ENCODE measurements at regions not wholly inside any gene's neighbourhood (a gene's known extent, or its start where the extent isn't known, plus 50 kb on each side); places are given as distances from the start of the nearest gene placed in this dataset.

DNA sequence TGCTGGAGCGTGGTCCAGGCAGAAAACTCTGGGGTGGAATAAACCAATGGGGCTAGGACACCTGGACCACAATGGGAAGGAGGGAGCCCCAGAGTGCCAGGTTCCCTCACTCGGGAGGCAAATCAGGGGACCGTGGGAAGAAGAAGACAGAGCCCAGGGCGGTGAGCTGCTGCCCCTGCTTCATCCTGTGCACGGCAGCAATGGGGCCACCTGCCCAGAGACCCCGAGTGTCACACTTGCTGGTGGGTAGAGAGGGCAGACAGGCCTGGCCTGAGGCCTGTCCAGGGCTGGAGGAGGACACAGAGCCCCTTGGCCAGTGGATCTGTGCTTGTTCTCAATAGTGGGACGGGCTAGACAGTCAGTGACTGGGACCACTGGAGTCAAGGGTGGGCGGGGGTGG lies 58.2 kb downstream of the DIO3 start:
- H3K9me3 ChIP-seq (replicated peaks; ENCODE audit: control insufficient read depth, insufficient read depth, low read depth, low read length): no peaks in the 10 kb centered on the region
- H3K9ac ChIP-seq (ENCODE audit: insufficient read depth in 1 of 2, low read depth in 2 of 2, low read length in 2 of 2): peak overlapping the region in 1 of 2 experiments; percentile 58; a peak in 1 of 4 replicates
- no peak overlapping the region for H3K4me2 ChIP-seq (ENCODE audit: insufficient read depth, low read length)
- H3K4me1 ChIP-seq (replicated peaks in 1 of 2; ENCODE audit: control insufficient read depth in 2 of 2, insufficient read depth in 2 of 2, low read length in 2 of 2): peaks cover 0 to 31% of the 10 kb centered on the region in 2 experiments; a peak in 2 of 5 replicates
- no peaks in the 10 kb centered on the region for H3K9me1 ChIP-seq (ENCODE audit: control insufficient read depth, insufficient read depth, low read length)
- intact Hi-C loops (cut with micrococcal nuclease) (no loop called here), in situ Hi-C loops (cut with MboI) (no loop called here)
- H3K4me3 ChIP-seq: no peak overlapping the region
- ChIA-PET CTCF (ENCODE audit: low intra/inter-chr PET ratio) (no interaction called here), POLR2A (interaction anchor here (1.1 kb wide), 1 partner anchor 435 kb away, joined by 3 read pairs; no protein-coding TSS in a partner anchor)
- TF ChIP-seq PRMT5 (CRISPR knock-in tag; IDR thresholded peaks at IDR 0.05) (no peak), CBX8 (IDR thresholded peaks at IDR 0.05; ENCODE audit: borderline replicate concordance, extremely low read depth, low read depth, low read length, poor library complexity, severe bottlenecking) (no peak), ZNF124 (CRISPR knock-in tag; IDR thresholded peaks at IDR 0.05) (no peak), TCF7 (IDR thresholded peaks at IDR 0.05; ENCODE audit: borderline replicate concordance) (no peak), PCBP1 (IDR thresholded peaks at IDR 0.05; ENCODE audit: low read depth, low read length, poor library complexity, severe bottlenecking) (no peak), TAF7 (tag; IDR thresholded peaks at IDR 0.05) (no peak), CHD4 (IDR thresholded peaks at IDR 0.05; ENCODE audit: insufficient read depth, insufficient replicate concordance, low read depth, low read length, poor library complexity, severe bottlenecking) (no peak), RFX1 (IDR thresholded peaks at IDR 0.05) (no peak), SIRT6 (IDR thresholded peaks at IDR 0.05; ENCODE audit: low read depth, low read length) (no peak), ZNF408 (CRISPR knock-in tag; IDR thresholded peaks at IDR 0.05; ENCODE audit: low read depth) (no peak), NCOA4 (IDR thresholded peaks at IDR 0.05; ENCODE audit: partially characterized antibody) (no peak)
- TF ChIP-seq, protein P1, sequence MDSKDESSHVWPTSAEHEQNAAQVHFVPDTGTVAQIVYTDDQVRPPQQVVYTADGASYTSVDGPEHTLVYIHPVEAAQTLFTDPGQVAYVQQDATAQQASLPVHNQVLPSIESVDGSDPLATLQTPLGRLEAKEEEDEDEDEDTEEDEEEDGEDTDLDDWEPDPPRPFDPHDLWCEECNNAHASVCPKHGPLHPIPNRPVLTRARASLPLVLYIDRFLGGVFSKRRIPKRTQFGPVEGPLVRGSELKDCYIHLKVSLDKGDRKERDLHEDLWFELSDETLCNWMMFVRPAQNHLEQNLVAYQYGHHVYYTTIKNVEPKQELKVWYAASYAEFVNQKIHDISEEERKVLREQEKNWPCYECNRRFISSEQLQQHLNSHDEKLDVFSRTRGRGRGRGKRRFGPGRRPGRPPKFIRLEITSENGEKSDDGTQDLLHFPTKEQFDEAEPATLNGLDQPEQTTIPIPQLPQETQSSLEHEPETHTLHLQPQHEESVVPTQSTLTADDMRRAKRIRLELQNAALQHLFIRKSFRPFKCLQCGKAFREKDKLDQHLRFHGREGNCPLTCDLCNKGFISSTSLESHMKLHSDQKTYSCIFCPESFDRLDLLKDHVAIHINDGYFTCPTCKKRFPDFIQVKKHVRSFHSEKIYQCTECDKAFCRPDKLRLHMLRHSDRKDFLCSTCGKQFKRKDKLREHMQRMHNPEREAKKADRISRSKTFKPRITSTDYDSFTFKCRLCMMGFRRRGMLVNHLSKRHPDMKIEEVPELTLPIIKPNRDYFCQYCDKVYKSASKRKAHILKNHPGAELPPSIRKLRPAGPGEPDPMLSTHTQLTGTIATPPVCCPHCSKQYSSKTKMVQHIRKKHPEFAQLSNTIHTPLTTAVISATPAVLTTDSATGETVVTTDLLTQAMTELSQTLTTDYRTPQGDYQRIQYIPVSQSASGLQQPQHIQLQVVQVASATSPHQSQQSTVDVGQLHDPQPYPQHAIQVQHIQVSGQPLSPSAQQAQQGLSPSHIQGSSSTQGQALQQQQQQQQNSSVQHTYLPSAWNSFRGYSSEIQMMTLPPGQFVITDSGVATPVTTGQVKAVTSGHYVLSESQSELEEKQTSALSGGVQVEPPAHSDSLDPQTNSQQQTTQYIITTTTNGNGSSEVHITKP (IDR thresholded peaks at IDR 0.05; ENCODE audit: partially characterized antibody): no peak
- H3K36me3 ChIP-seq (ENCODE audit: control insufficient read depth, insufficient read depth, low read length): no peaks in the 10 kb centered on the region
- H3K27me3 ChIP-seq (ENCODE audit: control insufficient read depth in 2 of 2, insufficient read depth in 2 of 2, low read length in 2 of 2): no peaks in the 10 kb centered on the region
- H2AFZ ChIP-seq (ENCODE audit: low read depth, low read length): no peak overlapping the region
- 46% methylated on average over 5 of the region's 8 CpGs for WGBS (ENCODE audit: insufficient coverage, low coverage, missing lambda C conversion rate)
- DNase-seq (ENCODE audit: extremely low read depth in 1 of 4, low spot score in 3 of 4) (no peak), FAIRE-seq (no peak), ATAC-seq (peak; percentile 34; the same call in 1 of the 3 replicates)
- no peaks in the 10 kb centered on the region for H3K79me2 ChIP-seq (ENCODE audit: control insufficient read depth, insufficient read depth, low read length)
- no peaks in the 10 kb centered on the region for H4K20me1 ChIP-seq (replicated peaks; ENCODE audit: control insufficient read depth, insufficient read depth, low read length)
- no peak overlapping the region for H3K27ac ChIP-seq (ENCODE audit: extremely low read depth, low read depth, low read length)
- BruUV-seq (replicated peaks): no TSS peak

Data from K562 (cell line).